HG03139 (cell line): ENCODE measurements at regions not wholly inside any gene's neighbourhood (a gene's known extent, or its start where the extent isn't known, plus 50 kb on each side); places are given as distances from the start of the nearest gene placed in this dataset.
"Not testable (repeated sequence)": the region's sequence is repeated elsewhere in the genome, so short reads cannot be mapped to it uniquely, and the experiment has no call there.

ENCODE experiments used
- ATAC-seq: cut with Tn5 transposase; IDR thresholded peaks from one replicate; pipeline ENCODE4 v1.9.1; 2021; ENCODE audit not compliant: unreplicated experiment

DNA sequence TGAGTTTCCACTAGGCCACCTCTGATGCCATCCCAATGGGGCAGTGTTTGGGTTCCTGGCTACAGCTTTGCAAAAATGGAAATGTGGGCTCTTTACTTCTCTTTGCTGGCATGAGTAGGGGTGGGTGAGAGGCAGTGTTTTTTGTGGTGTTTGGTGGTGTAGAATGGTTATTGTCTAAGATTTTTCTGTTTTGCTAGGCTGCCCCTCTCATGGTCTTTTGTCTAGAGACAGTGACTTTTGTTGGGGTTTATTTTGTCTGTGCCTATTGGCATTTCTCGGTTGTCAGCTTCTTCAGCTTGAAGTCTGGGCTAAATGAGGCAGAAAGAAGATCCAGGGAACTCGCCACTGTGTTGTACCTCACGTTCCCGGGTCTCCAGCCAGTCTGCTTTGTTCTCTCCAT is 112.1 kb downstream of the CENPF start:
- ATAC-seq, result no peak

DNA sequence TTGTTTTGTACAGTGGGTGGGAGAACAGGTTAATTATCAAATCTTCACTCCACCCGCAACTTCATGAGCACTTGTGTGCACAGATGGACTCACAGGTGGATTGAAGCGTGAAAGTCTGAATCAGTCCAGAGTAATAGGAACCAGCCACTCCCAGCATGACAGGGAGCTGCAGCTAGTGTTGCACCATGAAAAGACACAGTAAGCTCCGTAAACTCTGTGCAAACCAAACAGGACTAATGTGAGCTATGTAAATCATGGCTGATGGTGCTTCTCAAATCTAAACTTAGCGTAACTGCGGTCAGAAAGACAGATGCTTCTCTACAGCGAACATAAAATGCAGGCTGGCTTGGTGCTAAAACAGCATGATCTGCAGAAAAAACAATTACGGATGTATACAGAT is 114.4 kb downstream of the CENPF start:
- no peak for ATAC-seq

DNA sequence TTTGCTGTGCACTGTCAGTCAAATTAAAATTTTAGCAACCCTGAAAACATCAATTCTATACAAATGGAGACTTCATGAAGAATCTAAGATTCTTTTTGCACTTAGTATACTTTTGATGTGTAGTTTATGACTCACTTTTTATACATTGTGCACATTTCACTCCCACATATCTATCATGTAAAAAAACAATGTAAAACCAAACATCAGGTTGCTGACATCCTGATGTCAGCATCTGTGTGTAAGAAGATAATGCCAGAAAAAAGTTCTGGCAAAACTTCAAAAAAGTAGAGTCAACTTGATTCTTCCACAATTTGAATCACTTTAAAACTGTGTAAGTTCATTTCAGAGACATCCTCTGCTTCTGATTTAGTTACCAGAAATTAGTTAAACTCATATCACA is 115.7 kb downstream of the CENPF start:
- no peak for ATAC-seq

DNA sequence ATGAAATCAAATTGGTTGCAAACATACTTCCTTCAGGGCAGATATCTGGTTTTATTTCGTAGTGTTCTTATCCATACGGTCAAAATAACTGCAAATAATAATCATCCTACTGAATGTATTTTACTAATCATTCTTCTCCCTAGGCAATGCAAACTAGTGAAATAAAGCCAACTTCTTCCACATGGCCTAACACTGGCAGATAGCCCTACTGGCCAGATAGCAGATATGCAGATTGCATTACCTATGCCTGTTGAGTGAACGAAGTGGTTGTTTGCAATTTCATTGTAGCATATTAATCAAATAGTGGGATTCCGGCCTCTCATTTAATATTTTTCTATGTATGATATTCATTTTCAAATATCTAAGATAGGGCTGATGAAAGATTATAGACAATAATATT is 116.2 kb downstream of the CENPF start:
- ATAC-seq, result no peak

DNA sequence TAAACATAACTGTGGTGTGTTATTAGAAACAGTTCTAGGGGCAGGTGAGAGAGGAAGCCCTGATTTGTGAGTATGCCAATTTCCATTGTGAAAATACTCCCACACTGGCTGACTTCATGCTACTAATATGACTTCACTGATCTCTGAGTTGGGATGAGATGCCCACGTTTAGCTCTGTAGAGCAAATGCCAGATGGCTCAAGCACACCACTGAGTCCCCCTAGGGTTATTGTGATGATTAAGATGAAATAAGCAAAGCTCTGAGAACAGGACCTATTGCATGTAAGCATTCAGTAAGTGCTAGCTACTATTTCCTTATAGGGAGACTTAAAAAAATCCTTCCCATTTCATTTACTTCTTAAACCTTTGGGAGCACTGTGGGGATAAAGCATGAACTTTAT is 117.6 kb downstream of the CENPF start:
- no peak for ATAC-seq

DNA sequence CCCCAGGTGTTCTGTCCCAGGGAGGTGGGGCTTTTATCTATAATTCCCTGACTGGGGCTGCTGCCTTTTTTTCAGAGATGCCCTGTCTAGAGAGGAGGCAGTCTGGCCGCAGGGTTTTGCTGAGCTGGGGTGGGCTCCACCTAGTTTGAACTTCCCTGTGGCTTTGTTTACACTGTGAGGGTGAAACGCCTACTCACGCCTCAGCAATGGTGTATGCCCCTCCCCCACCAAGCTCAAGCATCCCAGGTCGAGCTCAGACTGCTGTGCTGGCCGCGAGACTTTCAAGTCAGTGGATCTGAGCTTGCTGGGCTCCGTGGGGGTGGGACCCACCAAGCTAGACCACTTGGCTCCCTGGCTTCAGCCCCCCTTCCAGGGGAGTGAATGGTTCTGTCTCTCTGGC is 124.3 kb downstream of the CENPF start:
- no peak for ATAC-seq

DNA sequence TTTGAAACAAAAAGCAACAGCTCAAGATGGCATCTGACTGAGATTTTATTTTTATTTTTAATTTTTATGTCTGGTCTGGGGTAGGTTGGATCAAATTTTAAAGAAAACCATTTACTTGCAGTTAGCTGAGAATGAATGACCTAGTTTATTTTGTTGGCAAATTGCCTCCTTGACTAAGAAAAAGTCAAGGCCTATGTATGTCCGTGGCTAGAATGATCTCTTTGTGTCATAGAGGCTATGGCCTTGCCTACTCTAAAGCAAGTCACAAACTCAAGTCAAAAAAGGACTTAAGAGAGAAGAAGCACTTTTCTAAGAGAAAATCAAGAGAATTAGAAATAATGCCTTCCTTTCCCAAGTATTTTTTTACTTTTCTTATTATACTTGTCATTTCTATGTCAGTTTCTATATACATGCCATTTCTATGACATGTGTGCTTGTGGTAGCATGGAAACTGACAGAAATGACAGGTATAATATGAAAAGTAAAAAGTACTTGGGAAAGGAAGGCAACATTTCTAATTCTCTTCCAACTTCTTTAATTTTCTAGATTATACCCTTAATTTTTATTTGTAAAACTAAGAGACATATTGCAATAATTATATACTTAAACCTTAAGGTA is 136.7 kb downstream of the CENPF start:
- ATAC-seq, result no peak

DNA sequence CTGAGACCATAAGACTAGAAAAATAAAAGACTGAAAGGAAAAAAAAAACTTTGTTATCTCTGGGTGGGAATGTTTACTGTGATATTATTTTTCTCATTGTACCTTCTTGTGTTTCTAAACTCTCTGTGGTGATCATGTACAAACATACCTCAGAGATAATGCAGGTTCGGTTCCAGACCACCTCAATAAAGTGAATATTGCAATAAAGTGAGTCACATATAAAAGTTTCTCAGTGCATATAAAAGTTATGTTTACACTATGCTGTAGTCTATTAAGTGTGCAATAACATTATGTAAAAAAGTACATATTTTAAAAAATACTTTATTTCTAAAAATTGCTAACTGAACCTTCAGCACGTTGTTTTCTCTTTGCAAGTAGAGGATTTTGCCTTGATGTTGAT is 137.5 kb downstream of the CENPF start:
- no peak for ATAC-seq

DNA sequence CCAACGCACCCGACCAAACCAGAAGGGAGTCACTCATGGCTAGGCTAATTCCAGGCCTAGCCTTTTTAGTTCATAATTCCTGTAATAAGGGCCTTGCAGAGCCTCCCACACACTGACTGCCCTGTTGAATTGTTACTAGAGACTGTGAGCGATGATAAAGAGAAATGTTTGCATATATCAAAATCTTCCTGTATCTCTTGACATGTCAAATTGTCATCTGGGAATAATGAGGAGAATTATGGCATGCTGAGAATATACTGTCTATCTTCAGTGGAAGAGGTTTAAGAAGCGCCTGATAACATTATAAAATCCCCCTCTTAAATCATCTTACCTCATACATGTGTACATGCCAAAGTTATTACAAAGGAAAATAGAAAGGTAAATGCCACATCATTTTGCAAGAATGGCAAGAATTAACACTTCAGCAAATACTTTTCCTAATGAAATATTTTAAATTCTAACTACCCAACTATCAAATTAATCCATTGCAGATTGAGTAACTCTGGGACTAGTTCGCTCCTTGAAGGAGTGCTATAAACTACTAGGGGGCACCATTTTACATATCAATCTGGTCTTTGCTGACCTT is 144.1 kb downstream of the CENPF start:
- no peak for ATAC-seq

DNA sequence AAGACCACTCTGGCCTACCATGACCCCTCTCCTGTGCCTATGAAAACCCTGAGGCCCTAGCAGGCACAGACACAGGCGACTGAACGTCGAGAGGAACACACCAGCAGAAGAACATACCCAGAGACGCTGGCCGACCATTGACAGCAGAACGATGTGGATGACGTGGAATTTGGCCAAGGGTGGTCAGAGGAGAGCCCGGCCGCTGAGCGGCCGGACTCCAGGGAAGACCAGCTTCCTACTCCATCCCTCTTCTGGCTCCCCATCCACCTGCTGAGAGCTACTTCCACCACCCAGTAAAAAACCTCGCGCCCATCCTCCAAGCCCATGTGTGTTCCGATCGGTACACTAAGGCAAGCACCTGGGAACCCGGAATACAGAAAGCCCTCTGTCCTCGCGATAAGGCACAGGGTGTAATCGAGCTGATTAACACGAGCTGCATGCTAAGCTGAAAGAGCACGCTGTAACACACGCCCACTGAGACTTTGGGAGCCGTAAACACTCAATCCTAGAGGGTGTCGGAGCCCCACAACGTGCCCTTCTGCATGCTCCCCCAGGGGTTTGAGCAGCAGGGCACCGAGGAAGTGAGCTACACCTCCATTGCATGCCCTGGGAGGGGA is 150.3 kb downstream of the CENPF start:
- ATAC-seq, result no peak

DNA sequence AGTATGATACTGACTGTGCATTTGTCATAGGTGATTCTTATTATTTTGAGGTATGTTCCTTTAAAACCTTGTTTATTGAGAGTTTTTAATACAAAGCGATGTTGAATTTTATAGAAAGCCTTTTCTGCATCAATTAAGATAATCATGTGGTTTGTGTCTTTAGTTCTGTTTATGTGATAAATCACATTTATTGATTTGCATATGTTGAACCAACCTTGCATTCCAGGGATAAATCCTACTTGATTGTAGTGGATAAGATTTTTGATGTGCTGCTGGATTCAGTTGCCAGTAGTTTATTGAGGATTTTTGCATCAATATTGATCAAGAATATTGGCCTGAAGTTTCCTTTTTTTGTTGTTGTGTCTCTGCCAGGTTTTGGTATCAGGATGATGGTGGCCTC is 158.0 kb downstream of the CENPF start:
- ATAC-seq, result no peak

DNA sequence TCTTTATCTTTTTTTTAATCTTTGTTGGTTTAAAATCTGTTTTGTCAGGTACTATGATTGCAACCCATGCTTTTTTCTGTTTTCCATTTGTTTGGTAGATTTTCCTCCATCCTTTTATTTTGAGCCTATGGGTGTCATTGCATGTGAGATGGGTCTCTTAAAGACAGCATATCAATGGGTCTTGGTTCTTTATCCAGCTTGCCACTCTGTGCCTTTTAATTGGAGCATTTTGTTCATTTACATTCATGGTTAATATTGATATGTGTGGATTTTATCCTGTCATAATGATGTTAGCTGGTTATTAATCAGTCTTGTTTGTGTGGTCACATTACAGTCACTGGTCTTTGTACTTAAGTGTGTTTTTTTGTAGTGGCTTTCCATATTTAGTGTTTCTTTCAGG is 159.9 kb downstream of the CENPF start:
- no peak for ATAC-seq

DNA sequence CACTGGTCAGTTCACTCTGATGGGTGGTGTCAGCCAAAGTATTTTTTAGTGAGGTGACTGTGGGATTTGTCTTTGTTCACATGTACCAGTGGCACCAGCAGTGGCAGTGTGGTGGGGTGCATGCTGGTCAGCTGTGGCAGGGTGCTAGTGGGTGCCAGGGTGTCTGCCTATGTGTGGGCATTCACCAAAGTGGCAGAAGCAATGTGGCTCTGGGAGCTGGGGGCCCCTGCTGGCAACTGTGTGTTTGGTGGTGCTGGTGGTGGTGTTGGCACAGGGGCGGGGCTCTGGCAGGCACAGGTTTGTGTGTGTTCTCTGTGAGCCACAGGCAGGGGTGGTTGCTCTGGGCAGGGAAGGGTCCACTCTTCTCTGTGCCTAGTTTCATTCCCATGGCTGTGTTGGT is 161.5 kb downstream of the CENPF start:
- ATAC-seq, result no peak

DNA sequence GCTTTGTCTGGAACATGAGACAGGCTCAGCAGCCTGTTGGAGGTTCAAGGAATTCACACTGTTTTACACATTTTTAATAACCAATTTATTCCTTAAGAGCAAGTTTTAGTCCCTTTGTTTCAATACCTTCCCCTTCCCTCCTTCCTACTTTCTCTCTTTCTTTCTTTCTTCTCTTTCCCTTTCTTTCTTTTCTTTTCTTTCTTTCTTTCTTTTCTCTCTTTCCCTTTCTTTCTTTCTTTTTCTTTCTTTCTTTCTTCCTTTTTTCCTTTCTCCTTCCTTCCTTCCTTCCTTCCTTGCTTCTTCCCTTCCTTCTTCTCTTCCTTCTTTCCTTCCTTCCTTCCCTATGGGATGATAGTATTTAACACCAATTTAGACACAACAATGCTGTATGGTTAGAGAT is 164.2 kb downstream of the CENPF start:
- ATAC-seq, result no peak

DNA sequence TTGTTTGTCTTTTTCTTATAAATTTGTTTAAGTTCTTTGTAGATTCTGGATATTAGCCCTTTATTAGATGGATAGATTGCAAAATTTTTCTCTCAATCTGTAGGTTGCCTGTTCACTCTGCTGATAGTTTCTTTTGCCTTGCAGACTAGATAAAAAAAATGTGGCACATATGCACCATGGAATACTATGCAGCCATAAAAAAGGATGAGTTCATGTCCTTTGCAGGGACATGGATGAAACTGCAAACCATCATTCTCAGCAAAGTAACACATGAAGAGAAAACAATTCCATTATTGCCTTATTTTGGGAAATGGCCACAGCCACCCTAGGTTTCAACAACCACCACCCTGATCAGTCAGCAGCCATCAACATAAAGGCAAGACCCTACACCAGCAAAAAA is 166.7 kb downstream of the CENPF start:
- ATAC-seq, result not testable (repeated sequence)

DNA sequence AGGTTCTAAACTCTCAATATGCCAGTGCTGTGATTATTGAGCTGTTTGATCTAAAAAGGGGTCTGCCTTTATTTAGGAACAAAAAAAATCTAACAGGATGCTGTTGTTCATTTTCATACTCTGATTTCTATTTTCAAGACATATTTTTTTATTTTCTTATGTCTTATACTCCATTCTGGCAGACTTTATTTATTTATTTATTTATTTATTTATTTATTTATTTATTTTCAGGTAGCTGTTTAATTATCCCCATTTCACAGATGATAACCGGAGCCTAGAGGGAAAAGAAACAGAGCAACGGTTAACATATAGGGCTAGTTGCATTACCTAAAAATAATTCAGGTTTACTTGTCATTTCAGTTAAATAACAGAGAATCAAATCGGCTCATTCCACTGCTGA is 174.4 kb downstream of the CENPF start:
- ATAC-seq, result no peak

DNA sequence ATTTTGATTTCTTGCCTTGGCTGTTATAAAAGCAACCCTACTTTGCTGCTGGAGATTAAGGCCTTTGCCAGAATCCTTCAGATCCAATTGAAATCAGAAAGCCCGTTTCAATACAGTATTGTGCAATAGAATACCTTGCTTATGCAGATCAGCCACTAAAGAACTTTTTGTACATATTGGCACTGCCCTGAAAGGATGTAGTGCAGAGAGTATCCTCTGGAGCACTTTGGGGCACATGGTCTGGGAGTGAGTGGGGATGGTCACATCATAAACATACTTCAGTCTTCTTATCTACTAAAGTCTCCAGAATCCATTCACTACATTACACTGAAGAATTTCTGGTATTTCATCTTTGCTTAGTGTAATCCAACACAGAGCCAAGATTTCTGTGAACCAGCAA is 189.0 kb downstream of the CENPF start:
- ATAC-seq, result no peak

DNA sequence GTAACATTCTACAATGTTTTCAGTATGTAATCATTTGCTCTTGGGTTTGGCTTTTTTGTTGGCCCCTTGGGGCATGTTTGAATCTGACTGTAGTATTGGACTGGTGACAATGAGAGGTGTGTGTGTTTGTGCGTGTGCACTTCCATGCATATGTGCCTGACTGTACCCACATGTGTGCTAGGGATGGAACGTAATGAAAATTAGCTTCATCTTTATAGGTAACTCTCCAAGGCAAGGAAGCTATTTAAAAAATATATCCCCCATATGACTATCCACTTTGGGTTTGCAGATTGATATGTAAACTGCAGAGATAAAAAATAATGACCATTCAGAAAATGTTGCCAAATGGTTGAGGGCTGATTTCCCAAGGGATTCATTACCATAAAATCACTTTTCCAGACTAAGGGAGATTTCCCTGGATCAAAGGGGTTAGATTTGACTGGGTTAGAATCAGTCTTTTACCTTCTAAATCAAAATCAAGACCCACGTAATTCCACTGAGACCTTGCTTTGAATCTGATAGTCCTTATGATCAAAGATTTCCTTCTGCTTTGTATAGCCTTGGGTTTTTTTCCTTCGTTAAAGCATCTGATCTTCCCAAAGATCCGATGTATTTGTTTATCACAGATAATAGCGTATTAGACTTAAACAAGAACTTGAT is 189.7 kb downstream of the CENPF start:
- no peak for ATAC-seq

DNA sequence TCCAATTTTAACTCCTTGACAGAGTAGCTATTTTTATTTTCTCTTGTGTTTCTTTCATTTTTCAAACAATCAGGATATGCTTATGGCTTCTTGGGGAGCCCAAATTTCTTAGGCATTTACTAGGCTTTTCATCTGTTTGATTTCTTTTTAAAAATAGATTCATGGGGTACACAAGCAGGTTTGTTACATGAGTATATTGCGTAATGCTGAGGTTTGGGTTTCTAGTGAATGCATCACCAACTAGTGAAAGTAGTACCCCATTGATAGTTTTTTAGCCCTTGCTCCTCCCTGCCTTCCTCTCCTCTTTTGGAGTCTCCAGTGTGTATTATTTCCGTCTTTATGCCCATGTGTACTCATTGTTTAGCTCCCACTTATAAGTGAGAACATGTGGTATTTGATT is 190.7 kb downstream of the CENPF start:
- ATAC-seq, result no peak

DNA sequence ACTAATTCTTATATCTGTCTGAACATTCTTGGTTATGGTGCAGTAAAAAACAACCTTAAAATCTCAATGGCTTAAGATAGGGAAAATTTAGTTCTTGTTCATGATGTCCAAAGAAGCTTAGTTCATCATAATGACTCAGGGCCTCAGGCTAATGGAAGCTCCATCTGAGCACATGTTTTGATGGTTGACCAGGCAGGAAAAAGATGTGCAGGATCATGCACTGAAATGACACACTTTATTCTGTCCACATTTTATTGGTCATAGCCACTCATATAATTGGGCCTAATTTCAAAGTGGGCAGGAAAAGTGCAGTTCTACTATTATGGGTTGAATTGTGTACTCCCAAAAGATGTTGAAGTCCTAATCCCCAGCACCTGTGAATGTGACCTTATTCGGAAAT is 198.2 kb downstream of the CENPF start:
- ATAC-seq, result no peak

DNA sequence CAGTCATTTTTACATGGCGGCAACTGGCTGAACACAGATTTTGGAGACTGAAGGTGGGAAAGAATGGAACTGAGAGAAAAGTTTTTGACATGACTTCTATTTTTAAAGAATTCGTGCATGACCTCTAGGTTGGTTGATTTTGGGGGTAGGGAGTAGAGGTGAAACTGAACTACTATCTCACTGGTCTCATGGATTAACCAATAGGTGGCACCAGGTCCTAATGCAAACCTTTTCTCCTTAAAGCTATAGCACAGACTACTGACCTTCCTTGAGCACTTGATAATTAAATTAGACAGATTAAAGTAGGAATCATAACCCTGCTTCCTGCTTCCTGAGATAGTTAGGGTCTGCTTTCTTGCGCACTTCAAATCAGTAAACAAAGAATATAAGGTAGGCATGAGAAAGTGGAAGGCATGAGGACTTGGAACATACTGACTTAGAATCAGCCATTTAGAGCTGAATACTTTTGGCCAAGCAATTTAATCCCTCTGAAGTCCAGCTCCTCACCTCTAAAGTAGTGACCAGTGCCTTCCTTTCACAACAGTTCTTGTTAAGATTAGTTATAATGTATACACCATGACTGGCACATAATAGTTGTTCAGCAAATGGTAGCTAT is 206.0 kb downstream of the CENPF start:
- ATAC-seq, result no peak

DNA sequence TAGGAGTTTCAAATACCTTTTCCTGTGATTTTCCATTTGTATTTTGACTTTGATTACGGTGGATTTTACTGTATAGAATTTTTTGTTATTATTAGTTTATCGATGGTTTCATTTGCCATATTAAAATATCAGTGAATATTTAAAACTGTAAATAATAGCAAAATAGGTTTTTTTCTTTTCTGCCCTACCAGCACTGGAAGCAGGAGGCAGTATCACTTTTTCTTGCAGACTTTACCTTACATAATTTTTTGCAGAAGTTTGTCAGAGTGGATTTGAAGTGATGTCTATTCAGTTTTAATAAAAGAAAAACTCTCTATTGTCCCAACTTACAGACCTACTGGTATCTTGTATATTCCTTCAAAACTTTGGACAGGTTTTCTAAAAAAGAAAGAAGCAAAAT is 213.6 kb downstream of the CENPF start:
- no peak for ATAC-seq
